CD14-positive monocyte (primary cell): ENCODE measurements at regions not wholly inside any gene's neighbourhood (a gene's known extent, or its start where the extent isn't known, plus 50 kb on each side); places are given as distances from the start of the nearest gene placed in this dataset.
"Not testable (repeated sequence)": the region's sequence is repeated elsewhere in the genome, so short reads cannot be mapped to it uniquely, and the experiment has no call there.

Source experiments
- DNase-seq, 3 donors: peaks; one replicate each; pipeline ENCODE4 v3.0.0-alpha.2; 2011 to 2022
- H2AFZ ChIP-seq: 2 replicates; pipeline ENCODE4 v1.6.0; 2012; ENCODE audit warnings: mild to moderate bottlenecking, low read depth, low read length, inconsistent platforms; ENCODE audit not compliant: insufficient read depth, poor library complexity, severe bottlenecking
- H3K27ac ChIP-seq, 2 donors: 1 replicate in 1 of 2; 2 replicates in 1 of 2; pipeline ENCODE4 v1.5.1; 2012 to 2013; ENCODE audit warnings: low read length in 2 of 2, control low read depth in 1 of 2, inconsistent platforms in 1 of 2, low read depth in 1 of 2, mild to moderate bottlenecking in 1 of 2
- H3K27me3 ChIP-seq, 2 donors: one replicate each; pipeline versions ENCODE4 v1.6.0 to v1.6.1; 2011 to 2013; ENCODE audit warnings: low read length in 2 of 2; ENCODE audit not compliant: control insufficient read depth in 2 of 2, insufficient read depth in 2 of 2
- H3K36me3 ChIP-seq, 2 donors: replicated peaks in 1 of 2; 1 replicate in 1 of 2; 2 replicates in 1 of 2; pipeline versions ENCODE4 v1.5.1 to v1.6.1; 2012 to 2013; ENCODE audit warnings: low read length in 2 of 2, control low read depth in 1 of 2, inconsistent platforms in 1 of 2, mild to moderate bottlenecking in 1 of 2; ENCODE audit not compliant: insufficient read depth in 2 of 2, control insufficient read depth in 1 of 2
- H3K4me1 ChIP-seq, 2 donors: 1 replicate in 1 of 2; 2 replicates in 1 of 2; pipeline versions ENCODE4 v1.5.1 to v1.6.1; 2012 to 2013; ENCODE audit warnings: low read length in 2 of 2, control low read depth in 1 of 2, inconsistent platforms in 1 of 2, mild to moderate bottlenecking in 1 of 2, moderate library complexity in 1 of 2; ENCODE audit not compliant: insufficient read depth in 2 of 2, control insufficient read depth in 1 of 2
- H3K4me2 ChIP-seq: replicated peaks from 2 replicates; pipeline ENCODE3; 2012; ENCODE audit warnings: low read length, moderate library complexity, mild to moderate bottlenecking; ENCODE audit not compliant: poor library complexity, severe bottlenecking; ENCODE audit errors: extremely low read depth
- H3K4me3 ChIP-seq, 3 experiments: fragments of 200-600 bp in 1 of 3; sonication (generic) in 1 of 3; replicated peaks in 1 of 3; 1 replicate in 2 of 3; 2 replicates in 1 of 3; pipeline ENCODE4 v1.5.1; 2011 to 2013; ENCODE audit warnings: low read length in 3 of 3, mild to moderate bottlenecking in 3 of 3, control low read depth in 2 of 3, low read depth in 2 of 3, inconsistent platforms in 1 of 3, moderate library complexity in 1 of 3
- H3K79me2 ChIP-seq: 2 replicates; pipeline ENCODE4 v1.6.0; 2012; ENCODE audit warnings: mild to moderate bottlenecking, control low read depth, inconsistent platforms, low read length, moderate library complexity; ENCODE audit not compliant: insufficient read depth
- H3K9ac ChIP-seq: 2 replicates; pipeline ENCODE4 v1.6.0; 2017; ENCODE audit warnings: low read length, mild to moderate bottlenecking; ENCODE audit not compliant: insufficient read depth, poor library complexity, severe bottlenecking
- H3K9me3 ChIP-seq, 2 donors: replicated peaks in 1 of 2; 1 replicate in 1 of 2; 2 replicates in 1 of 2; pipeline versions ENCODE4 v1.5.1 to v1.6.1; 2012 to 2013; ENCODE audit warnings: low read length in 2 of 2, control low read depth in 1 of 2; ENCODE audit not compliant: control insufficient read depth in 1 of 2, insufficient read depth in 1 of 2
- H4K20me1 ChIP-seq: 2 replicates; pipeline ENCODE4 v1.6.0; 2012; ENCODE audit warnings: mild to moderate bottlenecking, low read length, control low read depth, moderate library complexity; ENCODE audit not compliant: insufficient read depth
- H3K27ac Mint-ChIP-seq, 7 donors: one replicate each; pipeline ENCODE4 v1.8.0; 2020; ENCODE audit warnings: mild to moderate bottlenecking in 7 of 7, mixed read lengths in 7 of 7, moderate library complexity in 6 of 7, inconsistent platforms in 2 of 7
- H3K27me3 Mint-ChIP-seq, 3 donors: one replicate each; pipeline ENCODE4 v1.8.0; 2021 to 2022; ENCODE audit warnings: low read depth in 3 of 3, mild to moderate bottlenecking in 3 of 3, mixed read lengths in 3 of 3, moderate library complexity in 3 of 3, inconsistent platforms in 1 of 3
- H3K36me3 Mint-ChIP-seq, 2 donors: one replicate each; pipeline ENCODE4 v1.8.0; 2020; ENCODE audit warnings: mixed read lengths in 2 of 2, inconsistent platforms in 1 of 2, mild to moderate bottlenecking in 1 of 2
- H3K4me1 Mint-ChIP-seq: one replicate; pipeline ENCODE4 v1.8.0; 2020; ENCODE audit warnings: mild to moderate bottlenecking, mixed read lengths
- H3K4me3 Mint-ChIP-seq, 2 donors: one replicate each; pipeline ENCODE4 v1.8.0; 2020; ENCODE audit warnings: mild to moderate bottlenecking in 2 of 2, mixed read lengths in 2 of 2, moderate library complexity in 1 of 2
- H3K9me3 Mint-ChIP-seq, 7 donors: one replicate each; pipeline ENCODE4 v1.8.0; 2020 to 2022; ENCODE audit warnings: mixed read lengths in 7 of 7, mild to moderate bottlenecking in 6 of 7, moderate library complexity in 6 of 7, inconsistent platforms in 2 of 7
- CTCF ChIP-seq: fragments of 200-600 bp; IDR thresholded peaks from one replicate; pipeline ENCODE4 v1.8.0; 2022; ENCODE audit warnings: antibody characterized with exemption, mild to moderate bottlenecking
- WGBS: methylation state at CpG from one replicate; pipeline ENCODE4 v1.1.5; 2013; ENCODE audit warnings: missing lambda C conversion rate; ENCODE audit not compliant: insufficient coverage; 5-methylcytosine and 5-hydroxymethylcytosine counted together
- intact Hi-C, 2 donors: fragments of 100-400 bp; cut with micrococcal nuclease; formaldehyde crosslinking; loops; one replicate each; pipeline versions ENCODE4 v1.15.0 to v1.15.1; 2023

DNA sequence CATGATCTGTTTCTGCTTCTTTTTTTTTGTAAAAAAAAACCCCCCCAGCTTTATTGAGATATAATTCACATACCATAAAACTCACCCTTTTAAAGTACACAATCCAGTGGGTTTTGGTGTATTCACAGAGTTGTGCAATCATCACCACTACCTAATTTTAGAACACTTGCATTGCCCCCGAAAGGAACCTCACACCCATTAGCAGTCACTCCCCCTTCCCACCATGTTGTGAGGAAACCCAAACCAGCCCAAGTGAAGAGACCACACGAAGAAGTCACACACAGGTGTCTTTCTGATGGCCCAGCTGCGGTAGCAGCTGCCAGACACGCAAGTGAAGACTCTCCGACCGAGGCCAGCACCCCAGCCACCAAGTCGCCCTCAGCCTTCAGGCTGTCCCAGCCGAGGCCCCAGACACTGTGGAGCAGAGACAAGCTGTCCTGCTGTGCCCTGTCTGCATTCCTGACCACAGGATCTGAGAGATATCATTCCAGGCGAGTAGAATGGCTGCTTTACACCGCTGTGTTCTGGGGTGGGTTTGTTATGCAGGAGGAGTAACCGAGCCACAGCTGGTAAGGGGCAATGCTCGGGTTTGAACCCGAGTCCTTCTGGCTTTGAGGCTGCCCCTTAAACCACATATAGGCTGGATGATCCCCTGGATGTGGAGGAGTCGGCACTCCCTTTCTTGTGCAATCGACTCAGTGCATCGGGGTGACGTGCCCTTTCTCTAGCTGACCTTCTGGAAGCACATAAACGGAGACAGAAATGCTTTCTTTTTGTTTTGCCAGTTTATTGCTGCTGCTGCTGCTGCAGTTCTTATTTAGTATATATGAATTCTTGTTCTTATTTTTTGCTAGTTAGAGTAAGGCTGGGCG is 59.1 kb upstream of the PTPN1 start:
- Histone ChIP-seq H3K27ac (peak overlapping the region; percentile 73 to 87), H3K4me3 (peak overlapping the region; percentile 22 to 71 (median 28)), H4K20me1 (no peaks in the 10 kb centered on the region), H3K36me3 (no peaks in the 10 kb centered on the region), H2AFZ (peak overlapping the region; percentile 64), H3K79me2 (no peaks in the 10 kb centered on the region), H3K27me3 (no peaks in the 10 kb centered on the region), H3K9ac (peak overlapping the region; percentile 69), H3K4me1 (peaks cover 55 to 57% of the 10 kb centered on the region in 2 donors), H3K4me2 (peak overlapping the region; percentile 82), H3K9me3 (no peaks in the 10 kb centered on the region)
- intact Hi-C loops: loop anchor here (5.0 to 10.0 kb wide), 3 partner anchors 46 to 104 kb away; no protein-coding TSS in a partner anchor
- H3K9me3 Mint-ChIP-seq: peaks cover 0 to 6% (median 0%) of the 10 kb centered on the region in 7 donors
- H3K36me3 Mint-ChIP-seq: peaks cover 0 to 5% of the 10 kb centered on the region in 2 donors
- peaks cover 0 to 4% (median 2%) of the 10 kb centered on the region in 3 donors for H3K27me3 Mint-ChIP-seq
- TF ChIP-seq CTCF: no peak
- WGBS: 0% methylated on average over 11 of the region's 19 CpGs
- H3K4me3 Mint-ChIP-seq: peak overlapping the region; percentile 82 to 88
- peak overlapping the region; percentile 80 to 98 (median 91) for H3K27ac Mint-ChIP-seq
- peaks cover 74% of the 10 kb centered on the region for H3K4me1 Mint-ChIP-seq
- DNase-seq: peak; percentile 70 to 90 (median 81)

GRCh38 chr20:50451792-50452425 is 58.3 kb upstream of the PTPN1 start:
- not testable (repeated sequence) for DNase-seq, H3K36me3 ChIP-seq, H3K79me2 ChIP-seq, H4K20me1 ChIP-seq, H3K9me3 Mint-ChIP-seq, H3K36me3 Mint-ChIP-seq, H3K27me3 ChIP-seq, H2AFZ ChIP-seq, H3K27me3 Mint-ChIP-seq, H3K9me3 ChIP-seq
- Histone ChIP-seq H3K4me2 (peak overlapping the region; percentile 82), H3K27ac (peak overlapping the region; percentile 73 to 87), H3K4me3 (peak overlapping the region; percentile 22 to 71 (median 28)), H3K9ac (peak overlapping the region; percentile 69), H3K4me1 (peaks cover 56 to 59% of the 10 kb centered on the region in 2 donors)
- Mint-ChIP-seq H3K27ac (peak overlapping the region; percentile 79 to 98 (median 89)), H3K4me1 (peaks cover 74% of the 10 kb centered on the region), H3K4me3 (peak overlapping the region; percentile 82 to 88)
- WGBS: no CpG with 5 or more reads among the region's 9 CpGs
- intact Hi-C loops: loop anchor here (5.0 to 10.0 kb wide), 3 partner anchors 47 to 105 kb away; no protein-coding TSS in a partner anchor
